Hepatocyte (in vitro differentiated cells): ENCODE measurements at regions not wholly inside any gene's neighbourhood (a gene's known extent, or its start where the extent isn't known, plus 50 kb on each side); places are given as distances from the start of the nearest gene placed in this dataset.

Experiments used
- DNase-seq: peaks from one replicate; pipeline ENCODE4 v3.0.0-alpha.2; 2016; ENCODE audit warnings: low spot score
- H2AFZ ChIP-seq: fragments of 200-600 bp; sonication (generic); 2 replicates; pipeline ENCODE4 v1.6.0; 2016; ENCODE audit warnings: antibody characterized with exemption, mild to moderate bottlenecking
- H3K27ac ChIP-seq: fragments of 200-600 bp; sonication (generic); 2 replicates; pipeline ENCODE4 v1.5.1; 2016; ENCODE audit warnings: mild to moderate bottlenecking
- H3K27me3 ChIP-seq: fragments of 200-600 bp; sonication (generic); 2 replicates; pipeline ENCODE4 v1.6.1; 2016
- H3K36me3 ChIP-seq: fragments of 200-600 bp; sonication (generic); replicated peaks from 2 replicates; pipeline ENCODE4 v1.5.1; 2016; ENCODE audit warnings: low read depth; ENCODE audit not compliant: insufficient read depth
- H3K4me1 ChIP-seq: fragments of 200-600 bp; sonication (generic); 2 replicates; pipeline ENCODE4 v1.5.1; 2016; ENCODE audit warnings: mild to moderate bottlenecking, moderate library complexity; ENCODE audit not compliant: insufficient read depth
- H3K4me2 ChIP-seq: fragments of 200-600 bp; sonication (generic); 2 replicates; pipeline ENCODE4 v1.6.0; 2016
- H3K4me3 ChIP-seq: fragments of 200-600 bp; sonication (generic); 2 replicates; pipeline ENCODE4 v1.5.1; 2016; ENCODE audit warnings: mild to moderate bottlenecking
- H3K79me2 ChIP-seq: fragments of 200-600 bp; sonication (generic); 2 replicates; pipeline ENCODE4 v1.6.0; 2017; ENCODE audit warnings: mild to moderate bottlenecking
- H3K9me2 ChIP-seq: fragments of 200-600 bp; sonication (generic); replicated peaks from 2 replicates; pipeline ENCODE4 v1.6.0; 2017; ENCODE audit warnings: mild to moderate bottlenecking; ENCODE audit not compliant: insufficient read depth
- H3K9me3 ChIP-seq: fragments of 200-600 bp; sonication (generic); 2 replicates; pipeline ENCODE4 v1.5.1; 2016; ENCODE audit warnings: low read depth, mild to moderate bottlenecking
- H4K20me1 ChIP-seq: fragments of 200-600 bp; sonication (generic); 2 replicates; pipeline ENCODE4 v1.6.0; 2016; ENCODE audit warnings: mild to moderate bottlenecking; ENCODE audit not compliant: insufficient read depth, poor library complexity, severe bottlenecking
- CTCF ChIP-seq: fragments of 200-600 bp; sonication (generic); IDR thresholded peaks from 2 replicates; pipeline ENCODE4 v1.5.1; 2016; ENCODE audit warnings: antibody characterized with exemption, mild to moderate bottlenecking; ENCODE audit not compliant: poor library complexity
- EZH2 ChIP-seq: fragments of 200-600 bp; sonication (generic); IDR thresholded peaks from 2 replicates; pipeline ENCODE4 v1.6.1; 2016; ENCODE audit warnings: antibody characterized with exemption, mild to moderate bottlenecking, borderline replicate concordance
- EZH2phosphoT487 ChIP-seq: fragments of 200-600 bp; sonication (generic); IDR thresholded peaks from one replicate; pipeline ENCODE4 v1.6.1; 2018; ENCODE audit warnings: antibody characterized with exemption, mild to moderate bottlenecking, low read depth, moderate library complexity; ENCODE audit not compliant: unreplicated experiment, severe bottlenecking
- WGBS: methylation state at CpG from one replicate; pipeline ENCODE4 v1.1.6; 2016; ENCODE audit warnings: low lambda C conversion rate; ENCODE audit errors: missing lambda C conversion rate; 5-methylcytosine and 5-hydroxymethylcytosine counted together

DNA sequence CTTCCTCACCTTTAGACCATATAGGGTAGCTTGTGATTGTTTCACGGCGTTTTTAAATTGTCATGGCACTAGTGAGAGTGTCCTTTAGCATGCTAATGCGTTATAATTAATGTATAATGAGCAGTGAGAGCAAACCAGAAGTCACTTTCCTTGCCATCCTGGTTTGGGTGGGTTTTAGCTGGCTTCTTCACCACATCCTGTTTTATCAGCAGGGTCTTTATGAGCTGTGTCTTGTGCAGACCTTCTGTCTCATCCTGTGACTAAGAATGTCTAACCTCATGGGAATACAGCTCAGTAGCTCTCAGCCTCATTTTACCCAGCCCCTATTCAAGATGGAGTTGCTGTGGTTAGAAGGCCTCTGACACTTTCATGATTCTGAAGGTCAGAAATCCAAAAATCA is 370.9 kb upstream of the RBFOX1 start:
- H3K4me1 ChIP-seq = no peaks in the 10 kb centered on the region
- 74% methylated on average over 3 of the region's 3 CpGs for WGBS

DNA sequence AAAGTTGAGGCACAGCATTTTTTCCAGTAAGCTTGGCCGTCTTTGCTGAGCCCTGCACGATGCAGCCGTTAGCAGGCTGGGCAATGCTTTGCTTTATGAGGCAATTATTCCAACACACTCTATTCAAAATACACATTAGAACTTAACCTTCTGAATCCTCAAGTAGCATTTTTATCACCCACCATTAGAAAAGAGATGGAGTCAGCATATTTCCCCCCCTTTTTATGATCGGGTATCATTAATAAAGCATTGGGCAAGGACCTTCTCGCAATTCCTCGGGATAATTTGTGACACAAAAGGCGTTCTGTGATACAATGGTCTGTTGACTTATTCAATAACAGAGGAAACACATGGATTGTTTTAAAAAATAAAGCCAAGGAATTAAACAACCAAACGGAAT is 374.5 kb upstream of the RBFOX1 start:
- no peak for DNase-seq
- TF ChIP-seq EZH2phosphoT487 = no peak
- no peak for TF ChIP-seq CTCF
- TF ChIP-seq EZH2 = no peak
- Histone ChIP-seq H3K27me3 (no peaks in the 10 kb centered on the region), H3K27ac (no peak overlapping the region), H3K4me3 (no peak overlapping the region), H2AFZ (no peak overlapping the region), H3K4me1 (no peaks in the 10 kb centered on the region), H4K20me1 (no peaks in the 10 kb centered on the region), H3K36me3 (no peaks in the 10 kb centered on the region), H3K9me2 (no peaks in the 10 kb centered on the region), H3K79me2 (no peaks in the 10 kb centered on the region), H3K4me2 (no peak overlapping the region), H3K9me3 (no peaks in the 10 kb centered on the region)
- 87% methylated on average over 8 of the region's 8 CpGs for WGBS

More for the DNA sequence above, 370.9 kb upstream of the RBFOX1 start:
- Histone ChIP-seq H3K4me2 (no peak overlapping the region), H3K27ac (no peak overlapping the region), H3K9me2 (no peaks in the 10 kb centered on the region), H3K79me2 (no peaks in the 10 kb centered on the region), H4K20me1 (no peaks in the 10 kb centered on the region), H3K9me3 (no peaks in the 10 kb centered on the region), H2AFZ (no peak overlapping the region), H3K4me3 (no peak overlapping the region), H3K36me3 (no peaks in the 10 kb centered on the region), H3K27me3 (no peaks in the 10 kb centered on the region)
- DNase-seq = no peak
- no peak for TF ChIP-seq EZH2phosphoT487
- no peak for TF ChIP-seq EZH2
- TF ChIP-seq CTCF = no peak

GRCh38 chr16:6957681-6958080 is 375.0 kb upstream of the RBFOX1 start:
- WGBS = 70% methylated on average over 4 of the region's 4 CpGs
- no peaks in the 10 kb centered on the region for H3K27me3 ChIP-seq
- no peak for DNase-seq
- H3K27ac ChIP-seq = no peak overlapping the region
- TF ChIP-seq CTCF (no peak), EZH2phosphoT487 (no peak), EZH2 (no peak)
- H3K36me3 ChIP-seq = no peaks in the 10 kb centered on the region
- H3K4me2 ChIP-seq = no peak overlapping the region
- H2AFZ ChIP-seq = no peak overlapping the region
- H4K20me1 ChIP-seq = no peaks in the 10 kb centered on the region
- no peak overlapping the region for H3K4me3 ChIP-seq
- no peaks in the 10 kb centered on the region for H3K4me1 ChIP-seq
- H3K9me3 ChIP-seq = no peaks in the 10 kb centered on the region
- no peaks in the 10 kb centered on the region for H3K9me2 ChIP-seq
- H3K79me2 ChIP-seq = no peaks in the 10 kb centered on the region

GRCh38 chr16:6956511-6956910 is 376.1 kb upstream of the RBFOX1 start:
- Histone ChIP-seq H3K27me3 (no peaks in the 10 kb centered on the region), H3K4me2 (no peak overlapping the region), H3K79me2 (no peaks in the 10 kb centered on the region), H4K20me1 (no peaks in the 10 kb centered on the region), H3K27ac (no peak overlapping the region), H3K4me3 (no peak overlapping the region), H3K9me3 (no peaks in the 10 kb centered on the region), H2AFZ (no peak overlapping the region), H3K4me1 (no peaks in the 10 kb centered on the region), H3K9me2 (no peaks in the 10 kb centered on the region), H3K36me3 (no peaks in the 10 kb centered on the region)
- WGBS = 79% methylated on average over 3 of the region's 3 CpGs
- DNase-seq = no peak
- TF ChIP-seq EZH2phosphoT487 = no peak
- TF ChIP-seq CTCF = no peak
- TF ChIP-seq EZH2 = no peak
